Mesothelial cell of epicardium (in vitro differentiated cells): ENCODE measurements at regions not wholly inside any gene's neighbourhood (a gene's known extent, or its start where the extent isn't known, plus 50 kb on each side); places are given as distances from the start of the nearest gene placed in this dataset.

ENCODE experiments used
- DNase-seq, 2 experiments: peaks; one replicate each; pipeline ENCODE4 v3.0.0; 2021; ENCODE audit warnings: low spot score in 2 of 2; ENCODE audit not compliant: unreplicated experiment in 2 of 2
- H3K27ac Mint-ChIP-seq: 2 replicates; pipeline ENCODE4 v1.8.0; 2021; ENCODE audit warnings: mixed read lengths
- H3K27me3 Mint-ChIP-seq: 2 replicates; pipeline ENCODE4 v1.8.0; 2021; ENCODE audit warnings: low read depth, mixed read lengths
- H3K36me3 Mint-ChIP-seq: 2 replicates; pipeline ENCODE4 v1.8.0; 2021; ENCODE audit warnings: mixed read lengths
- H3K4me1 Mint-ChIP-seq: 2 replicates; pipeline ENCODE4 v1.8.0; 2021; ENCODE audit warnings: mixed read lengths
- H3K4me3 Mint-ChIP-seq: 2 replicates; pipeline ENCODE4 v1.8.0; 2021; ENCODE audit warnings: mild to moderate bottlenecking, moderate library complexity, mixed read lengths
- H3K9me3 Mint-ChIP-seq: 2 replicates; pipeline ENCODE4 v1.8.0; 2021; ENCODE audit warnings: mixed read lengths
- CTCF ChIP-seq: fragments of 200-600 bp; sonication (generic); IDR thresholded peaks from one replicate; pipeline ENCODE4 v1.5.0; 2021; ENCODE audit warnings: antibody characterized with exemption; ENCODE audit not compliant: unreplicated experiment

- H3K4me3 Mint-ChIP-seq: no peak overlapping the region
- no peak overlapping the region for H3K27ac Mint-ChIP-seq
- no peaks in the 10 kb centered on the region for H3K9me3 Mint-ChIP-seq
- no peaks in the 10 kb centered on the region for H3K36me3 Mint-ChIP-seq
- H3K27me3 Mint-ChIP-seq: peaks cover 1% of the 10 kb centered on the region
- H3K4me1 Mint-ChIP-seq: peaks cover 15% of the 10 kb centered on the region
- no peak for TF ChIP-seq CTCF
- peak in 1 of 2 experiments; percentile 60 for DNase-seq
Observed at GRCh38 chrX:140190441-140191108, 225.3 kb upstream of the CXorf66 start.

- Mint-ChIP-seq H3K27ac (no peak overlapping the region), H3K9me3 (no peaks in the 10 kb centered on the region), H3K4me3 (no peak overlapping the region), H3K27me3 (peaks cover 3% of the 10 kb centered on the region), H3K36me3 (no peaks in the 10 kb centered on the region), H3K4me1 (no peaks in the 10 kb centered on the region)
- no peak for DNase-seq
- TF ChIP-seq CTCF: no peak
Observed at GRCh38 chrX:140180585-140180984, 215.3 kb upstream of the CXorf66 start.

GRCh38 chrX:140177821-140178220, 212.5 kb upstream of the CXorf66 start:
- Mint-ChIP-seq H3K4me3 (no peak overlapping the region), H3K4me1 (no peaks in the 10 kb centered on the region), H3K27ac (no peak overlapping the region), H3K36me3 (no peaks in the 10 kb centered on the region), H3K27me3 (peaks cover 3% of the 10 kb centered on the region), H3K9me3 (no peaks in the 10 kb centered on the region)
- no peak for DNase-seq
- no peak for TF ChIP-seq CTCF

- Mint-ChIP-seq H3K4me3 (no peak overlapping the region), H3K4me1 (no peaks in the 10 kb centered on the region), H3K27ac (no peak overlapping the region), H3K9me3 (peaks cover 10% of the 10 kb centered on the region), H3K36me3 (no peaks in the 10 kb centered on the region), H3K27me3 (no peaks in the 10 kb centered on the region)
- TF ChIP-seq CTCF: no peak
- DNase-seq: no peak
Observed at GRCh38 chrX:140172401-140172800, 207.1 kb upstream of the CXorf66 start.

GRCh38 chrX:140167551-140167950, 202.2 kb upstream of the CXorf66 start:
- no peaks in the 10 kb centered on the region for H3K36me3 Mint-ChIP-seq
- no peaks in the 10 kb centered on the region for H3K27me3 Mint-ChIP-seq
- TF ChIP-seq CTCF: no peak
- H3K4me3 Mint-ChIP-seq: no peak overlapping the region
- no peak for DNase-seq
- no peak overlapping the region for H3K27ac Mint-ChIP-seq
- peaks cover 10% of the 10 kb centered on the region for H3K9me3 Mint-ChIP-seq
- no peaks in the 10 kb centered on the region for H3K4me1 Mint-ChIP-seq

GRCh38 chrX:140165849-140166248, 200.5 kb upstream of the CXorf66 start:
- no peak overlapping the region for H3K4me3 Mint-ChIP-seq
- H3K9me3 Mint-ChIP-seq: no peaks in the 10 kb centered on the region
- H3K27ac Mint-ChIP-seq: no peak overlapping the region
- no peaks in the 10 kb centered on the region for H3K4me1 Mint-ChIP-seq
- H3K27me3 Mint-ChIP-seq: no peaks in the 10 kb centered on the region
- TF ChIP-seq CTCF: no peak
- DNase-seq: no peak
- no peaks in the 10 kb centered on the region for H3K36me3 Mint-ChIP-seq
